HL-60 (cell line): ENCODE measurements at regions not wholly inside any gene's neighbourhood (a gene's known extent, or its start where the extent isn't known, plus 50 kb on each side); places are given as distances from the start of the nearest gene placed in this dataset.
"Not testable (repeated sequence)": the region's sequence is repeated elsewhere in the genome, so short reads cannot be mapped to it uniquely, and the experiment has no call there.

Source experiments
- DNase-seq, 2 experiments: peaks; one replicate each; pipeline ENCODE4 v3.0.0-alpha.2; 2010 to 2020; ENCODE audit warnings: low read depth in 1 of 2, low spot score in 1 of 2
- H3K27ac ChIP-seq: fragments of 250-450 bp; sonication (Bioruptor Pico); replicated peaks from 2 replicates; pipeline ENCODE4 v1.5.1; 2020; ENCODE audit warnings: mild to moderate bottlenecking, moderate library complexity
- H3K27me3 ChIP-seq: fragments of 250-450 bp; sonication (Bioruptor Pico); 2 replicates; pipeline ENCODE4 v1.5.1; 2021; ENCODE audit warnings: mild to moderate bottlenecking, moderate library complexity; ENCODE audit not compliant: insufficient read depth, poor library complexity, severe bottlenecking
- H3K4me3 ChIP-seq: replicated peaks from 2 replicates; pipeline ENCODE4 v1.5.1; 2011; ENCODE audit warnings: mild to moderate bottlenecking, control low read depth, low read length; ENCODE audit not compliant: insufficient read depth
- GABPA ChIP-seq: IDR thresholded peaks from 2 replicates; pipeline ENCODE4 v1.6.1; 2012; ENCODE audit warnings: low read depth
- POLR2AphosphoS5 ChIP-seq: IDR thresholded peaks from 2 replicates; pipeline ENCODE4 v1.6.1; 2012; ENCODE audit warnings: low read depth
- SPI1 ChIP-seq: IDR thresholded peaks from 2 replicates; pipeline ENCODE4 v1.6.1; 2012; ENCODE audit warnings: low read depth, mild to moderate bottlenecking, borderline replicate concordance
- TF ChIP-seq, protein P1 (sequence below): IDR thresholded peaks from one replicate; pipeline ENCODE4 v1.5.1; 2011; ENCODE audit warnings: low read length, control low read depth, inconsistent platforms; ENCODE audit not compliant: insufficient read depth
- TF ChIP-seq, protein P2 (sequence below): IDR thresholded peaks from 2 replicates; pipeline ENCODE4 v1.6.1; 2012; ENCODE audit warnings: low read depth; ENCODE audit not compliant: insufficient replicate concordance

DNA sequence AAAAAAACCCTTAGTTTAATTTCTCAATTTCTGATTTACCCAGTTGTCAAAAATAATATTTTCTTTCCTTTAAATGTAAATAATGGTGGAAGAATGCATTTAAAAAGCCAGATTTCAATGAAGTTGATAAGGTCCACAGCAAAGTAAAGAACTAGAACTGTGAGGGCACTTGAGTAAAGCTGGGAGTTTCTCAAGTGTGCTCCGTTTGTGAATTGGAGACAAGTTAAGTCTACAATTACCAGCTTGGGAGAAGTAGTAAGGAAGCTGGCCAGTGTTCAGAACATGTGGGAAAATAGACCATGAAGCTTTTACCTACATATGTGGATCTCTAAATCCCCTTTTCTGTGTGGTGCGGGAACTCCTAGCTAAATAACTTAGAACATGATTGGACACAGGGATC is 239.4 kb downstream of the OXSM start:
- TF ChIP-seq GABPA: no peak
- TF ChIP-seq, protein P1, sequence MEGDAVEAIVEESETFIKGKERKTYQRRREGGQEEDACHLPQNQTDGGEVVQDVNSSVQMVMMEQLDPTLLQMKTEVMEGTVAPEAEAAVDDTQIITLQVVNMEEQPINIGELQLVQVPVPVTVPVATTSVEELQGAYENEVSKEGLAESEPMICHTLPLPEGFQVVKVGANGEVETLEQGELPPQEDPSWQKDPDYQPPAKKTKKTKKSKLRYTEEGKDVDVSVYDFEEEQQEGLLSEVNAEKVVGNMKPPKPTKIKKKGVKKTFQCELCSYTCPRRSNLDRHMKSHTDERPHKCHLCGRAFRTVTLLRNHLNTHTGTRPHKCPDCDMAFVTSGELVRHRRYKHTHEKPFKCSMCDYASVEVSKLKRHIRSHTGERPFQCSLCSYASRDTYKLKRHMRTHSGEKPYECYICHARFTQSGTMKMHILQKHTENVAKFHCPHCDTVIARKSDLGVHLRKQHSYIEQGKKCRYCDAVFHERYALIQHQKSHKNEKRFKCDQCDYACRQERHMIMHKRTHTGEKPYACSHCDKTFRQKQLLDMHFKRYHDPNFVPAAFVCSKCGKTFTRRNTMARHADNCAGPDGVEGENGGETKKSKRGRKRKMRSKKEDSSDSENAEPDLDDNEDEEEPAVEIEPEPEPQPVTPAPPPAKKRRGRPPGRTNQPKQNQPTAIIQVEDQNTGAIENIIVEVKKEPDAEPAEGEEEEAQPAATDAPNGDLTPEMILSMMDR: no peak
- TF ChIP-seq POLR2AphosphoS5: no peak
- TF ChIP-seq, protein P2, sequence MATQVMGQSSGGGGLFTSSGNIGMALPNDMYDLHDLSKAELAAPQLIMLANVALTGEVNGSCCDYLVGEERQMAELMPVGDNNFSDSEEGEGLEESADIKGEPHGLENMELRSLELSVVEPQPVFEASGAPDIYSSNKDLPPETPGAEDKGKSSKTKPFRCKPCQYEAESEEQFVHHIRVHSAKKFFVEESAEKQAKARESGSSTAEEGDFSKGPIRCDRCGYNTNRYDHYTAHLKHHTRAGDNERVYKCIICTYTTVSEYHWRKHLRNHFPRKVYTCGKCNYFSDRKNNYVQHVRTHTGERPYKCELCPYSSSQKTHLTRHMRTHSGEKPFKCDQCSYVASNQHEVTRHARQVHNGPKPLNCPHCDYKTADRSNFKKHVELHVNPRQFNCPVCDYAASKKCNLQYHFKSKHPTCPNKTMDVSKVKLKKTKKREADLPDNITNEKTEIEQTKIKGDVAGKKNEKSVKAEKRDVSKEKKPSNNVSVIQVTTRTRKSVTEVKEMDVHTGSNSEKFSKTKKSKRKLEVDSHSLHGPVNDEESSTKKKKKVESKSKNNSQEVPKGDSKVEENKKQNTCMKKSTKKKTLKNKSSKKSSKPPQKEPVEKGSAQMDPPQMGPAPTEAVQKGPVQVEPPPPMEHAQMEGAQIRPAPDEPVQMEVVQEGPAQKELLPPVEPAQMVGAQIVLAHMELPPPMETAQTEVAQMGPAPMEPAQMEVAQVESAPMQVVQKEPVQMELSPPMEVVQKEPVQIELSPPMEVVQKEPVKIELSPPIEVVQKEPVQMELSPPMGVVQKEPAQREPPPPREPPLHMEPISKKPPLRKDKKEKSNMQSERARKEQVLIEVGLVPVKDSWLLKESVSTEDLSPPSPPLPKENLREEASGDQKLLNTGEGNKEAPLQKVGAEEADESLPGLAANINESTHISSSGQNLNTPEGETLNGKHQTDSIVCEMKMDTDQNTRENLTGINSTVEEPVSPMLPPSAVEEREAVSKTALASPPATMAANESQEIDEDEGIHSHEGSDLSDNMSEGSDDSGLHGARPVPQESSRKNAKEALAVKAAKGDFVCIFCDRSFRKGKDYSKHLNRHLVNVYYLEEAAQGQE: no peak
- TF ChIP-seq SPI1: no peak
- no peak for DNase-seq
- Histone ChIP-seq H3K27me3 (no peaks in the 10 kb centered on the region), H3K4me3 (no peak overlapping the region), H3K27ac (no peak overlapping the region)

DNA sequence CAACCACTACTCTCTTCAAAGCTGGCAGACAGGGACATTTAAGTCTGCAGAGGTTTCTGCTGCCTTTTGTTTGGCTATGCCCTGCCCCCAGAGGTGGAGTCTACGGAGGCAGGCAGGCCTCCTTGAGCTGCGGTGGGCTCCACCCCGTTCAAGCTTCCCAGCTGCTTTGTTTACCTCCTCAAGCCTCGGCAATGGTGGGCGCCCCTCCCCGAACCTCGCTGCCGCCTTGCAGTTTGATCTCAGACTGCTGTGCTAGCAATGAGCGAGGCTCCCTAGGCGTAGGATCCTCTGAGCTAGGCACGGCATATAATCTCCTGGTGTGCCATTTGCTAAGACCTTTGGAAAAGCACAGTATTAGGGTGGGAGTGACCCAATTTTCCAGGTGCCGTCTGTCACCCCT is 252.2 kb downstream of the OXSM start:
- H3K27me3 ChIP-seq, H3K4me3 ChIP-seq, DNase-seq, H3K27ac ChIP-seq: not testable (repeated sequence)

DNA sequence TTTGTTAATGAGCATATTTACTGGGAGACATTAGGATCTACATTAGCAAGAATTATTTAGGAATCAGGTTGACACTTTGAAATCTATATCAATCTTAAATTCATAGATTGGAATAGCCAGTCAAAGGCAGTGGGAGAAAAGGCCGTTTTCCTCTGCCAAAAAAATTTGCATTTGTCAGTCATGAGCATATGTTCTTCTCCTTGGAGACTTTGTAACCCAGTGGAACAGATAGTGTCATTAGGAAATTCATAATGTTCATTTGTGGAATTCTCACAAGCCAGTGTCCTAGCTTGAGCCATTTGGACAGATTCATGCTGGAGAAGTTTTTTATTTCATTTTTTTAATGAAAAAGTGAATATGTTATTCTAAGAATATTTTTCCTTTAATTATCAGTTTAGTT is 260.1 kb downstream of the OXSM start:
- DNase-seq: no peak
- H3K27ac ChIP-seq: no peak overlapping the region
- TF ChIP-seq, protein P1: no peak
- no peak for TF ChIP-seq GABPA
- H3K4me3 ChIP-seq: no peak overlapping the region
- no peaks in the 10 kb centered on the region for H3K27me3 ChIP-seq

DNA sequence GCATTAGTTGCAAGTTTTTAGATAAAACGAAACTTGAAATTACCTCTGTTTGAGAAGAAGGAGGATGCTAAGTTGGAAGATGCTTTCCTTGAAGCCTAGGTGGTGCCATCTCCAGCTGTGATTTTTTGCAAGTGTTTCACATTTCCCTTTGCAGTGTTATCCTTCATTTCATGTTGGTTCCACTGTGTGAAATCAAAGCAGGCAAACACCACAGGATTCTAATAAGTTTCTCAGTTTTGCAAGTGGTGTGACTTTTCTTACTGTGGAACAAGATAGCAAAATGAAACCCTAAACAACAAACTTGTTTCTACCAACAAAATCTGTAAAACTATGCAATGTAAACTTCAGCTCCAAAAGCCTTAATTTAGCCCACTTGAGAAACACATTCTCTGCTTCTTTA is 260.9 kb downstream of the OXSM start:
- H3K4me3 ChIP-seq: no peak overlapping the region
- H3K27ac ChIP-seq: no peak overlapping the region
- DNase-seq: no peak
- H3K27me3 ChIP-seq: no peaks in the 10 kb centered on the region
- TF ChIP-seq SPI1 (no peak), GABPA (no peak), POLR2AphosphoS5 (no peak)
- TF ChIP-seq, protein P2: no peak

DNA sequence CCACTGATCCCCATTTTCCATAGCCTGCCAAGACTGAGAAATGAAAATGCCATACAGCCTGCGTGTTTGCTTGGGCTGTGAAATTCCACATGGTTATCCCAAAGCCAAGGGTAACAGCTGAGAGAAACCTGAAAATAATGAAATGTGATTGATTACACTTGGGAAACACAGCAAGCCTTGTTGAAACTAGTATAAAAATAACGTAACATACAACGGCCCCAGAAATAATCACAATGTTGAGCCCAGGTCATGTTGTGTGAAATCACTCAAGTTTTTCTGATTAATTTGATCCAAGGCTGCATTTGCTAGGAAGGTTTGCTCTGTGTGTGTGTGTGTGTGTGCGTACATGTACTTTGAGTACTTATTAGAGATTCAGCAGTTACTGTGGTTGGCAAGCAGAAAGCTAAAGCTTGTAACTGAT is 269.0 kb downstream of the OXSM start:
- TF ChIP-seq, protein P1: no peak
- TF ChIP-seq POLR2AphosphoS5 (no peak), SPI1 (no peak), GABPA (no peak)
- TF ChIP-seq, protein P2: no peak
- no peak overlapping the region for H3K27ac ChIP-seq
- DNase-seq: no peak
- no peak overlapping the region for H3K4me3 ChIP-seq
- no peaks in the 10 kb centered on the region for H3K27me3 ChIP-seq
